HG03571 (cell line): ENCODE measurements at regions not wholly inside any gene's neighbourhood (a gene's known extent, or its start where the extent isn't known, plus 50 kb on each side); places are given as distances from the start of the nearest gene placed in this dataset.

Source experiments
- ATAC-seq: cut with Tn5 transposase; IDR thresholded peaks from one replicate; pipeline ENCODE4 v1.9.1; 2021; ENCODE audit not compliant: unreplicated experiment

GRCh38 chr5:96140496-96140895 is 178.8 kb upstream of the ELL2 start:
- no peak for ATAC-seq

- ATAC-seq: no peak
Measured at GRCh38 chr5:96140084-96140483, 178.4 kb upstream of the ELL2 start.

- no peak for ATAC-seq
Measured at GRCh38 chr5:96134886-96135285, 173.2 kb upstream of the ELL2 start.

GRCh38 chr5:96133341-96134079 is 171.9 kb upstream of the ELL2 start:
- ATAC-seq: no peak

- ATAC-seq: no peak
Measured at GRCh38 chr5:96129276-96129675, 167.6 kb upstream of the ELL2 start.

- ATAC-seq: no peak
Measured at GRCh38 chr5:96128204-96128864, 166.7 kb upstream of the ELL2 start.

GRCh38 chr5:96127538-96127937 is 165.9 kb upstream of the ELL2 start:
- ATAC-seq: no peak

GRCh38 chr5:96125231-96125891 is 163.7 kb upstream of the ELL2 start:
- no peak for ATAC-seq

GRCh38 chr5:96124589-96124988 is 162.9 kb upstream of the ELL2 start:
- no peak for ATAC-seq

- ATAC-seq: no peak
Measured at GRCh38 chr5:96123418-96123817, 161.8 kb upstream of the ELL2 start.

- ATAC-seq: no peak
Measured at GRCh38 chr5:96121364-96121763, 159.7 kb upstream of the ELL2 start.

GRCh38 chr5:96120120-96120519 is 158.5 kb upstream of the ELL2 start:
- ATAC-seq: no peak

- ATAC-seq: no peak
Measured at GRCh38 chr5:96117771-96118651, 156.4 kb upstream of the ELL2 start.

GRCh38 chr5:96115147-96115807 is 153.6 kb upstream of the ELL2 start:
- ATAC-seq: no peak

- no peak for ATAC-seq
Measured at GRCh38 chr5:96114736-96115135, 153.1 kb upstream of the ELL2 start.

- no peak for ATAC-seq
Measured at GRCh38 chr5:96113170-96113939, 151.7 kb upstream of the ELL2 start.

GRCh38 chr5:96112703-96113102 is 151.1 kb upstream of the ELL2 start:
- no peak for ATAC-seq

- ATAC-seq: no peak
Measured at GRCh38 chr5:96112123-96112670, 150.5 kb upstream of the ELL2 start.

- ATAC-seq: no peak
Measured at GRCh38 chr5:96111080-96111756, 149.6 kb upstream of the ELL2 start.
